Ramos (cell line): ENCODE measurements at regions not wholly inside any gene's neighbourhood (a gene's known extent, or its start where the extent isn't known, plus 50 kb on each side); places are given as distances from the start of the nearest gene placed in this dataset.

Experiments
- in situ Hi-C: fragments of 300-500 bp; cut with MboI; formaldehyde crosslinking; loops from one replicate; pipeline ENCODE4 v1.14.3; 2022; ENCODE audit warnings: low sequenced_read_pairs; ENCODE audit not compliant: unreplicated experiment

DNA sequence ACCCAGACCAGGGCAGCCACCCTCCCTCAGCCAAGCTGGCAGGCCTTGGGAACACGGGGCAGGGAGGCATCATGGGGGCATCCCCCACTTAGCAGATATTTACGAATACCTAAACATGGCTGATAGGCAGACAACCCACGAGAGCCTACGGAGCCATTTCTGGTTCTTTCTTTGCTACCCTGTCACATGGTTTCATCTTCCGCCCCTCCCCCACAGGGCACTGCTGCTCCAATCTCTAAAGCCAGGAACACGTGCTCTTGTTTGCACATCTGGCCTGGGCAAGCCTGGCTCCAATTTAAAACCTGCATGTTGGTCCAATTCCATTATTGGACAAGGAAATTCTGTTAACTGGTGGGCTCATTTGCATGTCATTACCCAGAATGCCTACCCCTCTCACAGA lies 447.4 kb upstream of the NR2F2 start:
- in situ Hi-C loops, result no loop called here

DNA sequence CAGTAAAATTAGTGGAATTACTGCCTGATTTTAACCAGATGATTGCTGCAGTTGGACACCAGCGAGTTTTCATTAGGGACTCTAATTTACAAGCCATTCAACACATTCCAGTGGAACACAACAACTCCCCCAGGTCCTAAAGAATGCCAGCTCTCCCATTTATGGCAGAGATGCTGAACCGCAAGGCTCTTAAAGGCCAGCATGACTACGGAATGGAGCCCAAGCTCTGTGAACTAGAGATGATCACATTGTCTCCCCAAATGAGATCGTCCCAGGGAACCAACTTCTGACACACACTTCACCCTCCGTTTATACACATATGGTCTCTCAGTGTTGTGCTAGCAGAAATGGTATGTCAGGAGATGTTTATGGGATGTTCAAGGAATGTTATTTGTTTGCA lies 446.2 kb upstream of the NR2F2 start:
- in situ Hi-C loops, result no loop called here

DNA sequence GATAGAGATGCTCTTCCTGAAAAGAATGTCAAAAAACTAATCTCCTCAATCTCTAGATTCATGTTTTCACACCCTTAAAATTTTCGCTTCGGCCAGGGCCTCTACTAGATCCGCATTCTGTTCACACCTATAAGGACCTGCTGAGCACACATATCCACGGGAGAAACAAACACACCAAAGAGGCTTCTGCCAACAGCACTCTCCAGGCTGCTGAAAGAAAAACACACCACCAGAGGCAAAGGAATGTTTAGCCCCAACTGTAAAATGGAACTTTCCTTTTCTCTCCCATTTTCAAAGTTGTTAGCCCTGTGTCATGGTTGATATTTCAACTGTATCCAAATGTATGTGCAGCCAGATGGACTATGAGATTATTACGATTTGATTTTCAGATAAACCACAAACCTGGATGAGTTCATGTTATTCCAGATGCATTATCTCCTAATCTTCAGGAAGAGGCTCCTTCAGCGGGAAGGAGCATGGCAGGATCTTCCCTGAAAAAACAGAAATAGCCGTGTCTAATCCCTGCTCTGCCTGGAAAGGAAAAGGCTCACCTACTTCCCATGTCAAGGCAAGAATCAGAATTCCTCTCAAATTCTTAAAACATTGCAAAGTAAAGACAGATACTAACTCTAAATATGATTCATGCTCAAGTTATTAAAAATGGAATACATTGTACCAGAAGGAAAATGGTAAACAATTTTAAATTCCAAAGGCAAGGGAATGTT lies 442.7 kb upstream of the NR2F2 start:
- in situ Hi-C loops, result no loop called here

DNA sequence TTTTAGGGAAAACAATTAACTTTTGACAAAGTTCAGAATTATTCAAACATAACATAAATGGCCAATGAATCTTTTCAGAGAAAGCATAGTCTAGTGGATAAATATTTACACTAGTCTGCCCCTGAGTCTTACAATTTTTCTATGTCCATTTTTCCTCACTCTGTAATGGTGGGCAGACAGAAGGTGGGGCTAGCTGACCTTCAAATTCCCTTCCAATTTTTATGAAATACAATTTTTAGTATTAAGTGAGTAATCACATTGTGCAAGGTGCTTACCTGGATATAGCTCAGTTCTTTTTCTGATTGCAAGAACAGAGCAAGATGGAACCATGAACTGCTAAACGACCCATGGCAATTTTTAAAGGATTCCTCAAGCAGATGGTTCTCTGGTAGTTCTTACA lies 441.7 kb upstream of the NR2F2 start:
- in situ Hi-C loops, result no loop called here

DNA sequence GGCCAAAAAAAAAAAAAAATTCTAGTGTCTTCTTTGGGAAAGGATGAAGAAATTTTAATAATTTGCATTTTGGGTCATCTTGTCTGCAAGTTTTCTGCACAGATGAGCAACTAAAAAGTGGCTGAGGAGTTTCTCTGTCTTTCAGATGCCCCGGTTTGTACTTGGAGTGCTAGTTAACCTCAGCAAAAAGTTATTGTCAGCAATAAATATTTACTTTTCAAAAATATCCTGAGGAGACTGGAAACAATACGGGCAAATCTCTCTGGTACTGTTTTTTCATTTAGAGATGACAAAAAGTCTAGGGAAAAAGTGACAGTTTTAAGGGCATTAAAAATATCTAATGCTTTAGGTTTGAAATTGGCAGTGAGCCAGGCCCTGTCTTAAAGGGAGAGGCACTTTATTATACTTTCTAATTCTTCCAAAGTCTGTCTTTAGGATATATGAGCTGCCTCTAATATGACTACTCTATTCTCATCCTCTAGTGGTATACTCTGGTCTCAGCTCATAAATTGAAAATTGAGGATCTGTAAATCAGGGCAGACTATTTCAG lies 436.0 kb upstream of the NR2F2 start:
- in situ Hi-C loops, result no loop called here

DNA sequence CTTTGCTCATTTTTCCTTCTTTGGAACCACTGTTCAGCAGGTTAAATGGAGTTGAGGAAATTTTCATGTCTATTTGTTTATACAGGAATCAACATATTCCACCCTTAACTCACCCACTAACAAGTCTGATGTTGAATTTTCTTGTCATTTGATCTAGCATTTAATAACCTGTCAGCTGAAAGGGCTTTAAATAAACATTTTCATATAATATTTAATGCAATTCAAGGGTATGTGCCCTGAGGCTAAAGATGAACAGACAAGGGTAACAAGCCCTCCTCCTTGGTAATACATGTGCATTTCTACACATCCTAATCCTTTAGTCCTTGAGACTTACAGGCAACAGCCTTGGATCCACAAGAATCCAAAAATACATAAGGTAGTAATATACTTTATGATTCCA lies 435.0 kb upstream of the NR2F2 start:
- in situ Hi-C loops, result no loop called here

DNA sequence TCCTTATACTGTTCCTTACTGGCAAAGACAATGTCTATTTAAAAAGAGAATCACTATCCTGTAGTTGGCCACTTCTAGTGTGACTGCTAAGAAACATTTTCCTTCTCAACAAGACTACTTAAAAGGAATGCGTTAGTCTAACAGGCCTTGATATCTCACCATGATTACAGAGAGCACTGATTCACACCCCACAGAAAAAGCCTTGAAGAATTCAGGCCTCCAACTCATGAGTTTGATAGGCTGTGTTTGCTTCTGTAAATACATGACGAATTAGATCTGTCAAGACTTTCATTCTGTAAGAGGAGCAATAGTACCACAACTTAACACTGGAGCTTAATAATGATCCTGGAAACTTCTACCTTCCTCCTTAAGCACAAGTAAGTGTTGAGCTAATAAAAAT lies 432.8 kb upstream of the NR2F2 start:
- in situ Hi-C loops, result no loop called here

DNA sequence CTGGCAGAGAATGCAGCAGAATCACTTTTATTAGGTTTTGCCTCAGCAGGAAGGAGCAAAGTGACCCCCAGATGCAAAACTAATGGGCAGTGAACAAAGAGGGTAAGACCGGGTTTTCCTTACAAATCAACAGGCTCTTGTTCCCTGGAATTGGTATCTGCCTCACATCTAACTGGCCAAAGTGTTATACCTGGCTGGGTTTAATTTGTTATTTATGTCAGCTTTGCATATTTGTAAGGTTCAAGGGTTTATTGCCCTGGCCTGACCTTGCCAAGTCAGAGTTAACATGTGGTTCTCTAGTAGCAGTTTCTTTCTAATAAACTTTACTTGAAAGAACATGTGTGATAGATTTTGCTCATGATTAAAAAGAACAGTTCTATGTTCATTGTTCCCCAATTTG lies 431.7 kb upstream of the NR2F2 start:
- in situ Hi-C loops, result no loop called here

DNA sequence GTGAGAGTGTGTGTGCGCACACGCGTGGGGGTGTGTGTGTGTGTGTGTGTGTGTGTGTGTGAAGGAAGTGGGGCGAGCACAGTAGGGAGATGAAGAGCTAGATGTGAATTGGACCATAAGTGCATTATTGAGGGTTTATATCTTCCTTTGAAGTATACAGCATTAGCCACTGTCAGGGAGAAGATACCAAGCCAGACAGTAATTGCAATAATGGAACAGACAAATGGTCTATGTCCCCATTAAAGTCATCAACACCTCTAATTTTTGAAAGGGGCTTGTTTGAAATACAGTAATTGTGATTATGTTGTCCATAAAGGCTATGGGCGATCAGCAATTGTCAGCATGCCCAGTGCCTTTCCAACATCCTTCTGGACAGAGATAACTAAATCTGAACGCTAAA lies 429.2 kb upstream of the NR2F2 start:
- in situ Hi-C loops, result no loop called here

DNA sequence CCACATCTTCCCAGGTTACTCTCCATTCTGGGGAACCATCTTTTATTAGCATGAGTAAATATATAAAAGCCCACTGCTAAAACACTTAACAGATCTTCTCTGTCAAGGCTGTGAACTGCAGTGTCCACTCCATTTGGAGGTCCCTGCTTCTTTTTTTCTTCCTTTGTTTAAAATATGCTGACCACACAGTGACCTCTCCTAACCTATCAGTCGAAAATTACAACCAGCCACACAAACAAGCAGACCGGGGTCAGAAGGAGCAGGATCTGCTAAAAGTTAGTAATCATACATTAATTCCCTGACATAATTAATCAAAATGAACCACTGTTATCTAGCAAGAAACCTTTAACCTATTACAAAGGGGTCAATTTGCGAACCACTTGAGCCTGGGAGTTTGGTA lies 427.9 kb upstream of the NR2F2 start:
- in situ Hi-C loops, result no loop called here

DNA sequence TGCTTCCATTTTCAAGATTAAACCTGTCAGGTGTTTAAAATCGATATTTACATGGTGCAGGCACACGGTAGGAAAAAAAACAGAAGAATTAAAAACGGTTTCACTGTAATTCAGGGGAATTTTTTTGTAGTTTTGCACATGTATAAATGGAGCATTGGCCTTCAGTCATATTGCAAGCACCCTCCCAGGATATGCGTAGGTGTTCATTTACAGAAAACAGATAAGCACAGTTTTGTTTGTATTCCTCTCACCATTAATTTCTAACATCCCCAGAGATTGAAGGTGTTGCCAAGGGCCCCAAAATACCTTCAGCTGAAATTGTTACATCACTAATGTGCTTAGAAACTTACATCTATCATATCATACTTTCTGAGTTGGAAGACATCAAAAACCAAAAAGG lies 427.1 kb upstream of the NR2F2 start:
- in situ Hi-C loops, result no loop called here

DNA sequence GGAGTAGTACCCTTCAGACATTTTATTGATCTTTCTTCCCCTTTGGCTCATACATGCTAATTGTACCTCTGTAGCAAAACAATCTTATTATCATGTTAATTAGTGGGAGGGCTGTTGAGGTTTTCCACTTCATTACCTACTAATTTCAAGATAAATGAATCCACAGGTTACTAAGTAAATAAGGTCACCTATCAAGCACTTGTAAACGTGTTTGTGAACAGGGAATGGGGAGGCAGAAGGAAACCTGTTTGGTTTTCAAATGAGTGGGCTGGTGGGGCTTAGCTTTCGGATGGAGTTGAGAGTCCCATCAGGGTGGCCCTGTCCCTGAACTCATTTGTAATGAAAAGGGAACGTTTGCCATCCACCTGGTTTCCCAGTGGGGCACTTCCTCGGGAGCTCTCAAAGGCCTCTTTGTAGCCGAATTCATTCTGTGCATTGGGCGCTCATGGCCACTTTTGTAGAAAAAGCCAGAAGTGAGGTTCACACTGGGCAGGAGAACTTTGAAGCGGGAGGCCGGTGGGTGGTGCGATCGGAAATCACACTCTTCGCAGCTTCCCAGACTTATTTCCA lies 419.8 kb upstream of the NR2F2 start:
- in situ Hi-C loops, result no loop called here

DNA sequence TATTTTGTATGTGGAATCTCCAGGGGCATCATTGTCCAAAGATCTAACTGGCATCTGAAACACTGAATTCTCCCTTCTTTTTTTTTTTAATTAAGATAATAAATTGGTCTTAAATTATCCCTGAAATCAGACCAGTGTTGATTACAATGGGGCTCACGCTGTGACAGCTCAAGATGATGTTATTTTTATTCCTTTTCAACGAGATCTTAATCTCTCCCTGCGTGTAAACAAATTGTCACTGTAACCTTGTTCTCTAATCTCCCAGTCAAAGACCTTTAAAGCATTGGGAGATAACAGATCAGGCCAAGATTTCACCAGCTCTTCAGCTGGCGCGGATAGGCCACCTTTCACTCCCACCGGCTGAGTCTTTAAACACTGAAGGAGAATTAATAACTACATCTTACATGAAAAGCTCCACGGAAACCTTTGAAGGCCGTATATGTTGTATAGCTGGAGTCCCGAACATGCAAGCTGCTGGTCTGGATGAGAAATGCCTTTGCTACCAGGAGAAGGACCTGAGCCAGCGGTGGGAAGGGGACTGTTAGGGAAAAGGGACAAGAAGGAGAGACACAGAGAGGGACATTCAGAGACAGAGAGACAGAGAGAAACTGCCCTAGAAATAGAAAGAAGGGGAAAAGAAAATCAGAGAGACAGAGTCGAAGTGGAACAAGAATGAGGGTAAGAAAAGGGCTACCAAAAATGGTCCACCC lies 418.8 kb upstream of the NR2F2 start:
- in situ Hi-C loops, result no loop called here

DNA sequence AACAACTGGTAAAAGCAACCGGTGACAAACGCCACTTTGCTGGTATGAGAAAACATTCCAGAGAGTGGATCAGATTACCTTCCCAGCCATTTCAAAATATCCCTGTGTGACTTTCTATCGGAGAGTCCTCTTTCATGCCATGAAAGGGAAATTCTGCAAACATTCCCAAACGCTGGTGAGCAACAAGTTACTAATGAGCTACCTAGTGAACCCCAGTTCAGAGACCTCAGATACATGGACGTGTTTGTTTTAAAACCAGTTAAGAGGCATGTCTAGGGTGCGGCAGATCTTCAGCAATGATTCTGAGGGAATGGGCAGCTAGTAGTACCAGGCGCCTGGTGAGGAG lies 418.2 kb upstream of the NR2F2 start:
- in situ Hi-C loops, result no loop called here

DNA sequence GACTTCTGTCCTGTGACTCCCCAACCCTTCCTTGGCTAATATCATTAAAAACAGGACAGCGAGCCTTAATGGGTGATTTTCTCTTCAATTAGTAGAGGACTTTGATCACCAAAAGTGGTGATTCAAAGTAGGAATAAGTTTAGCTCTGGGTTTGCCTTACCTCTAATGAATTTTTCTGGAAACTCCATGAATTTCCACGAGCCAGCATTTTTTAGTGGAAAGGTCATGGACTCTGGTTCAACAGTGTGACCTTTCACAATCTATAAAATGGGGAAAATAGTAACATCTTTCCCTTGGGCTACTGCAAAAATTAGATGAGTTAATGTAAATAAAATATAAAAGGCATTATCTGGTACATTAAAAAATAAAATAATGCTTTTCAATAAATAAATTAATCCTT lies 417.8 kb upstream of the NR2F2 start:
- in situ Hi-C loops, result no loop called here

DNA sequence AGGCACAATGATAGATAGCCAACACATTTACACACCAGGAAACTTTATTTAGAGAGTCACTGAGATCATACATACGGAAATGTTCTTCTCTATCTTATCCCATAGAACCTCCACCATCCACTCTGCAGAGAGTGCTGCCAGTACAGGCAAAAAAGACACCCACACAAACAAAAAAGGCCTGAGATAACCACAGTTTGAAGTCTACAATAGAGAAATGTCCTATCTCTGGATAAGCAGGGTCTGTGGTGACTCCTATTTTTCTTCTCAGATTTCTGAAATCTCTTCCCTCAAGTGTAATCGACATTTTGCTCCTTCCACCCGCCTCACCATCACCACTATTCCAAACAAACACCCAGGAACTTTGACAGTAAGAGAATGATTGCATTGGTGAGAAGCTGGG lies 413.9 kb upstream of the NR2F2 start:
- in situ Hi-C loops, result no loop called here

DNA sequence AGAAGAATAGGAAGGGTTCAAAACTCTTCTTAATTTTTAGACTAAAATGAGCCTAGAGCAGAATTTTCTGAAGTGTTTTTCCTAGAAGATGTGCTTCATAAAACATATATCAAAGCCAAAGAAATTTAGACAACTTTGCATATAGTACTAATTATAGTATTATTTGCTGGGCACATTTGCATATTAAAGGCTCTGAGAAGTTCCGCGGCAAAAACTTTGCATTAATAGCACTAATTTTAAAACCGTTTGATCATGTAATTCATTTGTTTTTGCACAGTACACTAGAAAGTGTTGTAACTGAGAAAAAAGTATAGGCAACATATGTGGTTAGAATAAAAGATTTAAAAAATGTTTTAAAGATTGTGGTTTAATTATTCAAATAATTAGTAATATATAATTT lies 412.0 kb upstream of the NR2F2 start:
- in situ Hi-C loops, result no loop called here

DNA sequence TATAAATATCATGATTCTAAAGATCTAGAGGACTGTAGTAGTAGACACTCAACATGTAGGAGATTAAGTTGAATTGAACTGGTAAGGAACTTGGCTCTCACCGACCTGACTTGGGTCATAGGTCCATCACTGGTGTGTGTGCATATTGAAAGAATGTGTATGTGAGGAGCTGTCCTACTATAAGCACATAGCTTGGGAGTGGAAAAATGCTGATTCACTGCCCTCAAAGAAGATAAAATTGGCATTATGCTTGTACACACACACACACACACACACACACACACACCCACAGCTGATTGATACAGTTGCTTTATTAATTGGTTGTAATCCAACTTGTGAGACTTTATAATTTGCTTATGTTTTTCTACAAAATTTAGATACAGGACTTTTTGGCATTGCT lies 411.0 kb upstream of the NR2F2 start:
- in situ Hi-C loops, result no loop called here

DNA sequence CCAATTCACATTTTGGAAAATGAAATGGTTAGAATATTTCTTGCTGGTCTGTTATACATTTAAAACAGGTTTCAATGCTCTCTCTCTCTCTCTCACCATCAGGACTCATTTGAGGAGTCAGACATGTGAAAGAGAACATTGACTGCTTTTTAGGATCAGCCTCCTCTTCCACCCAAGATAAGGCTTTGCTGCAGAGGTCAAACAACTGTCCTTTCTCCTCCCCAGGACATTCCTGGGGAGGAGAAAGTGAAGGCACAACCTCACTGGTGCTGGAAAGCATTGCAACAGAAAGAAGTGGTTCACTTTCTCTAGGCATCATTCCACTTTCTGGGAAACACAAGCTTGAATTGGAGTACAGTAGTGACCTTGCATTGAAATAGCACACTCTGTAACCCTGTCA lies 409.1 kb upstream of the NR2F2 start:
- in situ Hi-C loops, result no loop called here

DNA sequence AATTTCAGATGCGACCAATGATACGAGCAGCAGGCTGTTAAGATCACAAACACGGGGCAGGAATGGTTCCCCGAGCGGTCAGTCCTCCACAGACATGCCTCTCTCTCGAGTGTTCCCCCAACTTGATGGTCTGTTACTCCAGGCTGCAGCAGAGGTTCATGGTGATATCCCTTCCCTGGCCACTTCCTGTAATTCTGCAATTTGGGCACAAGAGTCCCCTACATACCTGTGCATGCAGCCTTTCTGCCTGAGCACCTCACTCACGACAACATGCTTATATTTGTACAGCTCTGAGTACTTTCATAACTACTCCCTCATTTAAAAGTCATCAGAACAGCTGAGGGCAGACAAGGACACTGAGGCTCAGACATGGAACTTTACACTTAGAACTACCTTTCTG lies 408.1 kb upstream of the NR2F2 start:
- in situ Hi-C loops, result no loop called here

DNA sequence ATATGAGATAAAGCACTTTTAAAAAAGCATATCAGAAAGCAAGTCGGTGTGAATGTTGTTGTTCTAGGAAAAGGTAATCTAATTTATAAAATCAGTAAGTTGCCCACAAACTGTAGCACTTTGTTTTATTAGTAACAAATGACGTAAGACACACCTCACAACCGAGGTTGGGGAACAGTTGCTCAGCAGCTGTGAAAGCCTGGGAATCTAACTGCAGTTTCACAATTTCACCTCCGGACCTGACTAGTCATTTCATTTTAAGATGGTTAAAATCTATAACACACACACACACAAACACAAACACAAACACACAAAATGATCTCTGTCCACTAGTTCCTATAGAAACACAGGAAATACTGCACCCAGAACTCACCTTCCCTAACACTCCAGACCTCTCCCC lies 406.7 kb upstream of the NR2F2 start:
- in situ Hi-C loops, result no loop called here

DNA sequence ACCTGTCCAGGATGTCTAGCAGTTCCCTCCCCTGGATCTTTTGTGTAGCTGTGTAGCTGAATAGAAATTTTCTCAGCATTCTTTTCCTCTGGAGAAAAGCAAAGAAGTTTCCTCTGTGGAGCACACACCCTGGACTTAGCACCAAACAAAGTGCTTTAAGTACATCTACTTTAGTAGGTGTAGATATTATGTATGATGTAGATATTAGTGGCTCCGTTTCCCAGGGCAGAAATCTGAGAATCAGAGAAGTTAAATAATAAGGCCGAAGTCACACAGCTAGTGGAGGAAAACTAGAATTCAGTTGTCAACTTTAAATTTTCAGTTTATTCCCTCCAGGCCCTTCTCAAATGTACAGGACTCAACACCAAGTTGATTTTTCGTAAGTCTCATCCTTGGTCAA lies 401.7 kb upstream of the NR2F2 start:
- in situ Hi-C loops, result no loop called here
